ENCODE measurements at regions not wholly inside any gene's neighbourhood (a gene's known extent, or its start where the extent isn't known, plus 50 kb on each side); places are given as distances from the start of the nearest gene placed in this dataset.

- DNase-seq (ENCODE audit: low spot score) = no peak
These were observed 104.7 kb upstream of the LINGO1 start for GRCh38 chr15:77737238-77738037.

GRCh38 chr15:77734306-77734705, 101.6 kb upstream of the LINGO1 start:
- no peak for DNase-seq (ENCODE audit: low spot score)

GRCh38 chr15:77733579-77734300, 101.0 kb upstream of the LINGO1 start:
- no peak for DNase-seq (ENCODE audit: low spot score)

- DNase-seq (ENCODE audit: low spot score) = no peak
These were observed 100.0 kb upstream of the LINGO1 start for GRCh38 chr15:77732514-77733335.

GRCh38 chr15:77731945-77732344, 99.2 kb upstream of the LINGO1 start:
- DNase-seq (ENCODE audit: low spot score) = no peak

GRCh38 chr15:77731067-77731466, 98.4 kb upstream of the LINGO1 start:
- DNase-seq (ENCODE audit: low spot score) = no peak

- DNase-seq (ENCODE audit: low spot score) = no peak
These were observed 95.1 kb upstream of the LINGO1 start for GRCh38 chr15:77727635-77728304.

GRCh38 chr15:77724715-77725114, 92.0 kb upstream of the LINGO1 start:
- no peak for DNase-seq (ENCODE audit: low spot score)

GRCh38 chr15:77723756-77724155, 91.0 kb upstream of the LINGO1 start:
- DNase-seq (ENCODE audit: low spot score) = no peak

GRCh38 chr15:77722759-77723460, 90.2 kb upstream of the LINGO1 start:
- no peak for DNase-seq (ENCODE audit: low spot score)

- DNase-seq (ENCODE audit: low spot score) = no peak
These were observed 89.3 kb upstream of the LINGO1 start for GRCh38 chr15:77721963-77722362.

GRCh38 chr15:77720655-77721054, 87.9 kb upstream of the LINGO1 start:
- no peak for DNase-seq (ENCODE audit: low spot score)

- no peak for DNase-seq (ENCODE audit: low spot score)
These were observed 87.5 kb upstream of the LINGO1 start for GRCh38 chr15:77720173-77720572.

GRCh38 chr15:77719450-77719849, 86.7 kb upstream of the LINGO1 start:
- no peak for DNase-seq (ENCODE audit: low spot score)

GRCh38 chr15:77717333-77717990, 84.8 kb upstream of the LINGO1 start:
- DNase-seq (ENCODE audit: low spot score) = no peak

- no peak for DNase-seq (ENCODE audit: low spot score)
These were observed 84.1 kb upstream of the LINGO1 start for GRCh38 chr15:77716632-77717332.

- no peak for DNase-seq (ENCODE audit: low spot score)
These were observed 83.1 kb upstream of the LINGO1 start for GRCh38 chr15:77715860-77716259.

- no peak for DNase-seq (ENCODE audit: low spot score)
These were observed 82.3 kb upstream of the LINGO1 start for GRCh38 chr15:77715051-77715450.

- no peak for DNase-seq (ENCODE audit: low spot score)
These were observed 81.8 kb upstream of the LINGO1 start for GRCh38 chr15:77714555-77714954.

- no peak for DNase-seq (ENCODE audit: low spot score)
These were observed 81.3 kb upstream of the LINGO1 start for GRCh38 chr15:77714023-77714422.

Measured in AG08395 (cell line).